Peyer's patch (tissue), 4 donors: ENCODE measurements at regions not wholly inside any gene's neighbourhood (a gene's known extent, or its start where the extent isn't known, plus 50 kb on each side); places are given as distances from the start of the nearest gene placed in this dataset.

Source experiments
- DNase-seq, 3 donors: peaks; one replicate each; pipeline ENCODE4 v3.0.0-alpha.2; 2017 to 2019
- H3K27ac ChIP-seq, 4 donors: fragments of 200-600 bp; sonication (generic); one replicate each; pipeline ENCODE4 v1.5.1; 2016 to 2019
- H3K27me3 ChIP-seq, 2 donors: fragments of 200-600 bp; sonication (generic); one replicate each; pipeline ENCODE4 v1.5.1; 2019
- H3K36me3 ChIP-seq, 3 donors: fragments of 200-600 bp; sonication (generic); one replicate each; pipeline ENCODE4 v1.5.1; 2016 to 2019
- H3K4me1 ChIP-seq, 4 donors: fragments of 200-600 bp; sonication (generic); one replicate each; pipeline ENCODE4 v1.5.1; 2016 to 2019
- H3K4me3 ChIP-seq, 4 donors: fragments of 200-600 bp; sonication (generic); 1 replicate in 3 of 4; 2 replicates in 1 of 4; pipeline ENCODE4 v1.5.1; 2016 to 2019; ENCODE audit warnings: mild to moderate bottlenecking in 1 of 4
- H3K9me3 ChIP-seq, 4 donors: fragments of 200-600 bp; sonication (generic); one replicate each; pipeline ENCODE4 v1.5.1; 2016 to 2019; ENCODE audit warnings: mild to moderate bottlenecking in 1 of 4
- POLR2A ChIP-seq, 2 donors: fragments of 450-650 bp; IDR thresholded peaks; one replicate each; pipeline ENCODE4 v1.5.1; 2017; ENCODE audit warnings: antibody characterized with exemption in 2 of 2, mild to moderate bottlenecking in 2 of 2, moderate library complexity in 2 of 2
- TF ChIP-seq, protein P1 (sequence below), 6 experiments: fragments of 450-650 bp in 4 of 6; fragments of 200-600 bp in 2 of 6; sonication (generic) in 1 of 6; IDR thresholded peaks; one replicate each; pipeline ENCODE4 v1.5.1; 2017 to 2019; ENCODE audit warnings: antibody characterized with exemption in 6 of 6, mild to moderate bottlenecking in 3 of 6, moderate library complexity in 1 of 6

DNA sequence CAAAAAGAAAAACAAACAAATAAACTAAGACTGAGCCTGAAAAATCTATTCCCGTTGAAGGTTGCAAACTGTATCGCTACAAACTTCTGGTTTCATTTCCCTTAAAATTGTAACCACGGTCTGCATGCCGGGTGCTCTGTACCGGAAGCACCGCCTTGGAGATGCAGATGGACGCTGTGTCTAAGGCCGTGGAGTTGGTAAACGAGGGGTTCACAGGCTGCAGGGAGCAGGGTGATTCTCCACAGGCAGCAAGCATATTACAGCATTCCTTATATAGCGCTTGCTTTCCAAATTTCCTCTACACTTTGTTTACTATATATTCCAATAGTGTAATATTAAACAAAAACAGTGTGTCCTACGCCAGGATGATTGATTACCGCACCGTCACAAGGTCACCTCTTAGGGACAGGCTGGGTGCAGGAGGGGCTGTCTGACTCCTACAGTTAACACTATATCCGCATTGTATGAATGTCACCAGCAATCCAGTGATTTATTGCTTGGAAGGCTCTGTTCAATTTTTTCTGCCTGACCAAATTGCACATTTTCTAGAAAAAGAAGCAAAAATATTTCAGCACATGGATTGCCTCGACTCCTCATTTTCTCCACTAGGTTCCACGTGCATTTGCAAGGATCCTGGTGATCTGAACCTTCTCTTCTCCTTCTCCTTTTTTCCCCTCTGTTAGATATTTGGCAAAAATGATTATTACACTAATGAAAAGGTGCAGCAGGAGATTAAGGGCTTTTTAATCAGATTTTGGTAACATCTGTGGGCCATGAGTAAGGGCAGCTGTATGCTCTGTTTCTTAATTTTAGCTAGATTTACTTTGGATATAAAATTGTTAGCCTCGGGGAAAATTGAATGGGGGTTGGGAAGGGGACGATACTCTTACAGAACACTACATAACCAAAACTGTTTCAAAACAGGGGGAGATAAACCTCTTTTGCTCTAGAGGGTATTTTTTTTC lies 325.8 kb upstream of the MGMT start:
- Histone ChIP-seq H3K4me3 (no peak overlapping the region), H3K27ac (no peak overlapping the region), H3K4me1 (no peaks in the 10 kb centered on the region), H3K9me3 (no peaks in the 10 kb centered on the region), H3K27me3 (no peaks in the 10 kb centered on the region), H3K36me3 (no peaks in the 10 kb centered on the region)
- TF ChIP-seq, protein P1, sequence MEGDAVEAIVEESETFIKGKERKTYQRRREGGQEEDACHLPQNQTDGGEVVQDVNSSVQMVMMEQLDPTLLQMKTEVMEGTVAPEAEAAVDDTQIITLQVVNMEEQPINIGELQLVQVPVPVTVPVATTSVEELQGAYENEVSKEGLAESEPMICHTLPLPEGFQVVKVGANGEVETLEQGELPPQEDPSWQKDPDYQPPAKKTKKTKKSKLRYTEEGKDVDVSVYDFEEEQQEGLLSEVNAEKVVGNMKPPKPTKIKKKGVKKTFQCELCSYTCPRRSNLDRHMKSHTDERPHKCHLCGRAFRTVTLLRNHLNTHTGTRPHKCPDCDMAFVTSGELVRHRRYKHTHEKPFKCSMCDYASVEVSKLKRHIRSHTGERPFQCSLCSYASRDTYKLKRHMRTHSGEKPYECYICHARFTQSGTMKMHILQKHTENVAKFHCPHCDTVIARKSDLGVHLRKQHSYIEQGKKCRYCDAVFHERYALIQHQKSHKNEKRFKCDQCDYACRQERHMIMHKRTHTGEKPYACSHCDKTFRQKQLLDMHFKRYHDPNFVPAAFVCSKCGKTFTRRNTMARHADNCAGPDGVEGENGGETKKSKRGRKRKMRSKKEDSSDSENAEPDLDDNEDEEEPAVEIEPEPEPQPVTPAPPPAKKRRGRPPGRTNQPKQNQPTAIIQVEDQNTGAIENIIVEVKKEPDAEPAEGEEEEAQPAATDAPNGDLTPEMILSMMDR (IDR thresholded peaks at IDR 0.05): no peak
- no peak for TF ChIP-seq POLR2A (IDR thresholded peaks at IDR 0.05)
- DNase-seq: no peak

DNA sequence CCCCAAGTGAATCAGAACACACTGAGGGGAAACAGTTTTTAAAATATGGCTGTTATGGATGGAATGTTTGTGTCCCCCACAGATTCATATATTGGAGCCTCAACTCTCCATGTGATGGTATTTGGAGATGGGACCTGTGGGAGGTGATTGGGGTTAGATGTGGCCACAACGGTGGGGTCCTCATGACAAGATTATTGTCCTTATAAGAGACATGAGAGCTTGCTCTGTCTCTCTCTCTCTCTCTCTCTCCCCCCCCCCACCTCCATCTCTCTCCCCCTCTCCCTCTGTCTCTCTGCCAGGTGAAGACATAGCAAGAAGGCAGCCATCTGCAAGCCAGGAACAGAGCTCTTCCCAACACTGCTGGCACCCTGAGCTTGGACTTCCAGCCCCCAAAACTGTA lies 315.8 kb upstream of the MGMT start:
- Histone ChIP-seq H3K4me3 (no peak overlapping the region), H3K4me1 (no peaks in the 10 kb centered on the region), H3K9me3 (no peaks in the 10 kb centered on the region), H3K27me3 (no peaks in the 10 kb centered on the region), H3K27ac (no peak overlapping the region), H3K36me3 (no peaks in the 10 kb centered on the region)
- TF ChIP-seq, protein P1 (IDR thresholded peaks at IDR 0.05): no peak
- TF ChIP-seq POLR2A (IDR thresholded peaks at IDR 0.05): no peak
- DNase-seq: no peak

DNA sequence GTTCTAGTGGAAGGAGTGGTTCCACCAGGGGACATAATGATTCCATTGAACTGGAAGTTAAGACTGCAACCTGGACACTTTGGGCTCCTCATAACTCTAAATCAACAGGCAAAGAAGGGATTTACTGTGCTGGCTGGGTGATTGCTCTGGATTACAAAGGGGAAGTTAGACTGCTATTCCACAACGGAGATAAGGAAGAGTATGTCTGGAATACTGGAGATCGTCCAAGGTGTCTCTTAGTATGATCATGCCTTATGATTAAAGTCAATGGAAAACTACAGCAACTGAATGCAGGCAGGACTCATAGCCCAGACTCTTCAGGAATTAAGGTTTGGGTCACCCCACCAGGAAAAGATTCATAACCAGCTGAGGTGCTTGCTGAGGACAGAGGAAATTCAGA lies 310.6 kb upstream of the MGMT start:
- no peaks in the 10 kb centered on the region for H3K27me3 ChIP-seq
- no peak overlapping the region for H3K27ac ChIP-seq
- no peaks in the 10 kb centered on the region for H3K4me1 ChIP-seq
- no peak overlapping the region for H3K4me3 ChIP-seq
- no peak for DNase-seq
- no peaks in the 10 kb centered on the region for H3K9me3 ChIP-seq
- H3K36me3 ChIP-seq: no peaks in the 10 kb centered on the region
- TF ChIP-seq, protein P1 (IDR thresholded peaks at IDR 0.05): no peak
- no peak for TF ChIP-seq POLR2A (IDR thresholded peaks at IDR 0.05)

DNA sequence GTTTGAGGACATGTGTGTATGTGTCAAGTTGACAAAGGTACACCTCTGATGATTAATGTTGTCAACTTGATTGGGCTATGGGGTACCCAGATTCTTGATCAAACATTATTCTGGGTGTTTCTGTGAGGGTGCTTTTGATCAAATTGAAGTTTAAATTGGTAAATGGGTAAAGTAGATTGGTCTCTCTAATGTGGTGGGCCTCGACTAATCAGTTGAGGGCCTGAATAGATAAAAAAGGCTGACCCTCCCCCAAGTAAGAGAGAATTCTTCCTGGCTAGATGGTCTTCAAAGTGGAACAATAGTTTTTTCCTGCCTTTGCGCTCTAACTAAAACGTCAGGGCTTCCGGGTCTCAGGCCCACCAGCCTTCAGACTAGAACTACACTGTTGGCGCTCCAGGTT lies 309.9 kb upstream of the MGMT start:
- Histone ChIP-seq H3K27me3 (no peaks in the 10 kb centered on the region), H3K4me1 (no peaks in the 10 kb centered on the region), H3K36me3 (no peaks in the 10 kb centered on the region), H3K4me3 (no peak overlapping the region), H3K27ac (no peak overlapping the region), H3K9me3 (no peaks in the 10 kb centered on the region)
- TF ChIP-seq, protein P1 (IDR thresholded peaks at IDR 0.05): no peak
- no peak for TF ChIP-seq POLR2A (IDR thresholded peaks at IDR 0.05)
- no peak for DNase-seq

DNA sequence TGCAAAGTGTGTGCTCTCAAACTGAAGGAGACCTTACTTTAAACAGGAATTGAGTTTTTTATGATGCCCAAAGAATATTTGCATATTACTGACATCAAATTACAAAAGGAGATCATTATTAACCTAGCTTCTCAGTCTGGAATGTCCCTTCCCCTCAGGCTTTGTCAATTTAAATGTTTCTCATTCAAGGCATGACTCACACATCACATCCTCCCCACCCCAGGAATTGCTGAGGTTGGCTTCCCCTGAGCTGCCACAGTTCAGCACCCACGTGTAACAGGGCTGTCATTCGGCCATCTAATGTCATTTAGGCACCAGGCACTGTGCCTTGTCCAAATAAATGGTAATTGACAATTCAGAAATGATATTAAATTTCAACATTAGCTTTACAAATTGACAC lies 305.9 kb upstream of the MGMT start:
- TF ChIP-seq POLR2A (IDR thresholded peaks at IDR 0.05): no peak
- TF ChIP-seq, protein P1 (IDR thresholded peaks at IDR 0.05): no peak
- H3K27me3 ChIP-seq: no peaks in the 10 kb centered on the region
- H3K4me3 ChIP-seq: no peak overlapping the region
- DNase-seq: no peak
- H3K36me3 ChIP-seq: no peaks in the 10 kb centered on the region
- H3K27ac ChIP-seq: no peak overlapping the region
- no peaks in the 10 kb centered on the region for H3K4me1 ChIP-seq
- no peaks in the 10 kb centered on the region for H3K9me3 ChIP-seq
